ENCODE measurements at regions not wholly inside any gene's neighbourhood (a gene's known extent, or its start where the extent isn't known, plus 50 kb on each side); places are given as distances from the start of the nearest gene placed in this dataset.

- no peak for DNase-seq (ENCODE audit: low read depth in 3 of 3)
These were observed 997.2 kb downstream of the TUSC7 start for GRCh38 chr3:117706756-117707155.

DNA sequence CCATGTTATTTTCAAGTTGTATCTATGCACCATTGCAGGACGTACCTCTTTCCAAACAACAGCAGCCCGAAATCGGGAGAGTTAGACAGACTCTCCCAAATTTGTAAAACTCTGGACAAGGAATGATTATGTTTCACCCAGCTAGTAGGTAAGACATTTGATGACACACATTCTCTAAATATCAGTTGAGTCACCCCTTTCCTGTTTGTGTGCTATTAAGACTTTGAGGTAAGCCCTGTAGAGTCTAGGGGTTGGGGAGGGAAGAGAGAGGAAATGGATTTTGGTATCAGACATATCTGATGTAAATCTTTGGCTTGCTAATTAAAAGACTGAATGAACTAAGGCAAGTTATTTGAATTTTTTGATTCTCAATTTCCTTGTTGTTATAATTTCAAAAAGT, 999.0 kb downstream of the TUSC7 start:
- DNase-seq (ENCODE audit: low read depth in 3 of 3): no peak

DNA sequence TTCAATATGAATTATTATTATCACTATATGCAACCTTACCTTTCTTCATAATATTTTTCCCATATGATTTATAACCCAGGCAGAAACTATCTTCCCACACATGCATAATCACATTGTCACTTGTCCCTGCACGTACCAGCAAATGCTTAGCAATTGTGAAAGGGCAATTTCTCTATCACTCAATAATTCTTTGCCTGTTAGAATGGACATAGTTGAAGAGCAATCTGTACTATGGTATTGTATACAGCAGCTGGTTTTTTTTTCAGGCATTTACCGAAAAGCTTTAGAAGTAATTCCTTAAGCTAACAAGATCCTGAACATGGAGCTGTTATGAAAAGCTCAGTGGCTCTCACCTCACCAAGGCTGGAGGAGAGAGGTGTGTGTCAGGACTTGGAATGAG, 999.5 kb downstream of the TUSC7 start:
- no peak for DNase-seq (ENCODE audit: low read depth in 3 of 3)

- DNase-seq (ENCODE audit: low read depth in 3 of 3): no peak
These were observed 1000.9 kb downstream of the TUSC7 start for GRCh38 chr3:117710501-117710900.

GRCh38 chr3:117719316-117719926, 1009.8 kb downstream of the TUSC7 start:
- DNase-seq (ENCODE audit: low read depth in 3 of 3): no peak

DNA sequence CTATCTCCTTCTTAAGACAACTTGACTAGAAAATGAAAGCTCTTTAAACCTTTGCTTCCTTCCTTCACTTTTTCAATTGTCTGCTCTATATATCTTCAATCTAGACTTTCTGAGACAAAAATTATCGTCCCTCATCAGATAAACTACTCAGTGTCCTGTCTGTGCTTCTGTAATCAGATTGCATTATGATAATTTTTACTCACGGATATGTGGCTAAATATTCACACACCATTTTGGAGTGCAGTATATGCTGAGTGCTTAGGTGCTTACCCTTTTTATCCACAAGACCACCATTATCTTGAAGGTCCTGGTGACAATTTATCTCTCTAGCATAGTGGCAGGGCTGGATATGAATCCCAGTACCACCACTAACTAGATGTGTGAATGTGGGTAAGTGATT, 1012.3 kb downstream of the TUSC7 start:
- no peak for DNase-seq (ENCODE audit: low read depth in 3 of 3)

DNA sequence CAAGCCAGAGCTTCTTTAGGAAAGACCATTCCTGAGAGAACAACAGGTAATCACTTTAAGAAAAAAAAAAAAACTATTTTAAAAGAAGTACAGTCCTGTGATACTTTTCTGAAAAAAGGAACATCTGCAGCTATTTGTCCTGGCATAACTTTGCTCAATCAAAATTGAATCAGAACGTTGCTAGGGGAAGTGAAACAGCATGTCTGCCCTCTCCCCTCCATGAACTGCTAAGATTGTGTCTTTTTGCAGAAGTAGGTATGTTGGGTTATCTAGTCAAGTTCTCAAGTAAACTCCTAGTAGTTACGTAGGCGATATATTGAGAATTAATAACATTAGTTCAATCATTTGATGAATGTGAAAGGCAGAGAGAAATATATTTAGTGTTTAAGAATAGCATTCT, 1013.3 kb downstream of the TUSC7 start:
- DNase-seq (ENCODE audit: low read depth in 3 of 3): no peak

DNA sequence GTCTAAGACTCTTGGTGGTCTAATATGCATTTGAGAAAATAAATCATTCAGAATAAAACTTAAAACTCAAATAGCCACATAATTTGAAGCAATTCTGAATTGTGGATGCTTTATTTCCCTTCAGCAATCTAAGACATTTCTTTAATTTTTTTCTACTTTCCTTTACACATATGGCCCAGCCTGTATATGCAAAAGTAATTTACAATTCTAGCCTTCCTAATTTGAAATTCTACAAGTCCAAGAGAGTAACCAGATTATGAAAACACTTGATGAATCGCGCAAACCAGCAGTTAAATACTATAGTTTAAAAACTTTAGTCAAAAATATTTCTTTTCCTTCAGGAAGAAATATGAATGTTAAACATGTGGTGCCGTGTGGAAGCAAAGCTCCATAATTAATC, 1014.2 kb downstream of the TUSC7 start:
- DNase-seq (ENCODE audit: low read depth in 3 of 3): no peak

GRCh38 chr3:117725314-117725713, 1015.7 kb downstream of the TUSC7 start:
- no peak for DNase-seq (ENCODE audit: low read depth in 3 of 3)

DNA sequence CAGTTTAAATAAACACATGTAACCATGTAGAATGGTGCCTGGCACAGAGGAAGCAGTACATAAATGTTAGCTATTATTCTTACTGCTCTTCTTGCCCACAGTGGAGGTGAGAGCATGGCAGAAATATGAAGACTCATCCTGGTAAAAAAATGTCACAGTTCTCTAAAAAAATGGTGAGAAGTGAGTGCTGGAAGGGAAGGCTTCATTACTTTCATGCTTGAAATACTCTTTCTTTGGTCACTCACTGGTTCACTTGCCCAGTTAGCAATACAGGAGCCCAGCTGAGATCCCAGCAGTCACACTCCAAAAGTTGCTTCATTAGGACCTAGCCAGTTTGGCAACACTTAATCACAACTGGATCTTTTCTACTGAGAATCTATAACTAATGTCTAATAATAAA, 1017.2 kb downstream of the TUSC7 start:
- DNase-seq (ENCODE audit: low read depth in 3 of 3): no peak

- no peak for DNase-seq (ENCODE audit: low read depth in 3 of 3)
These were observed 1018.6 kb downstream of the TUSC7 start for GRCh38 chr3:117728226-117728625.

- DNase-seq (ENCODE audit: low read depth in 3 of 3): no peak
These were observed 1024.9 kb downstream of the TUSC7 start for GRCh38 chr3:117734496-117734895.

GRCh38 chr3:117735481-117736101, 1026.0 kb downstream of the TUSC7 start:
- DNase-seq (ENCODE audit: low read depth in 3 of 3): no peak

- no peak for DNase-seq (ENCODE audit: low read depth in 3 of 3)
These were observed 1027.3 kb downstream of the TUSC7 start for GRCh38 chr3:117736846-117737245.

DNA sequence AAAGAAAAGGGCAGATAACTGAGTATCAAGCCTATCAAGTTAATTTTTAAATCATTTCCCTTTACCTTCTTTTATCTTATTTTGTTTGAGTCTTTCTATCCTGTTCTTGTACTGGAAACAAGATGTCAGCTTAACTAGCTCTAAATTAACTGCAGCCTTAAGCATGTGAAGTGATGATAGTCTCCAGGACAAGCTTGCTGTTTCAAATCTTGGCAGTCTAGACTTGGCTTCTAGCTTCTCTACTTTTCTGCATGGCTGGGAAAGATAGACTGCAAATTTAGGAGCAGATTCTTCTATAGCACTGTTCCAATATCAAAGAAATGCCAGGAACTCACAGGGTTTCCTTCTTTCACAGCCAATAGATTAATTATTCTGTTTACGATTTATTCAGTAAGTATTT, 1034.4 kb downstream of the TUSC7 start:
- no peak for DNase-seq (ENCODE audit: low read depth in 3 of 3)

GRCh38 chr3:117744935-117745334, 1035.4 kb downstream of the TUSC7 start:
- no peak for DNase-seq (ENCODE audit: low read depth in 3 of 3)

DNA sequence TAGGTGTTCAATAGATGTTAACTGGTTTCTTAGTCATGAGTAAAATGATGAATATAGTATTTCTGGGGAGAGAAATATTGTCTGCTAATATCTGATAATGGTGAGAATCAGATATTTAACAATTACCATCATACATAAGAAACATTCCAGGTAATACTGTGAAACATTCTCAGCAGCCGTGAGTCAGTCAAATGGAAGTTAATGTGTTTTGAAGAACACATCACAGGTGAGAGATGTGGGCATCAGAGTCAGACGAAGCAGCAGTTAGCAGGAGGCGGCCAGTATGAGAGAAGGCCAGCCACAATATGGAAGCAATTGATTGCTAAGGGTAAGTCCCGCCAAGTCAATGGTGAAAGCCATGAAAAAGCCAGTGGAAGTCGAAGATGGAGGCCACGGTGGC, 1035.9 kb downstream of the TUSC7 start:
- DNase-seq (ENCODE audit: low read depth in 3 of 3): no peak

DNA sequence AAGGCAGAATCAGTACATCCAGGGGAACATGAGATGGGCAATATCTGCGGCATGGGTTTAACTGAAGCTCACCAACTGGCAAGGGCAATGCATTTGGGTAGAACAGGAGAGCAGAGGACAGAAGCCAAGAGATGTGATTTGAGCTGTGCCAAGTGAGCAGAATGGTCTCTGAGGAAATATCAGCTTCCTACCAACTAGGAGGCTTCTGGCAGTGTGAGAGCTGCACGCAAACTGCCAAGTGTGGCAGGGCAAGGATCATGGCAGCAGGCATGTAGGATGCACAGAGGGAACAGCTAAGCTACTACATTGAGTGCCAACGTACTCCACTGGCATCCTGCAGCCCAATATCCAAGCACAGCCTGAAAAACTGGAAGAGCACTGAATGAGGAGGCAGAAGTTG, 1036.5 kb downstream of the TUSC7 start:
- no peak for DNase-seq (ENCODE audit: low read depth in 3 of 3)

DNA sequence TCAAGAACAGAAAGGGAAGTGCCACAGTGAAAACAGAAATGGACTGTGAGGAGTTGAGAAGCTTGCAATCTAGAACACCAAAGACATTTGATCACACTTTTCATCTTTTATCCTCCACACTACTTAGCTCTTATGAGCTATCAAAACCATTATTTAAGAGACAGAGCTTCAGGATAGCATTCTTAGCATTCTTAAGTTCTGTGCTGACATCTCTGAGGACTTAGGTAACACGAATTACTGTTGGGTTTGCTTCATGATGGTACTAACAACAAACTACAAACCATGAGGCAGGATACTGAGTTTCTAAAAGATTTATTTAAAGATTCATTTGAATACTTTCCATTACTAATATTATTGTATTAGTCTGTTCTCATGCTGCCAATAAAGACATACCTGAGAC, 1038.6 kb downstream of the TUSC7 start:
- DNase-seq (ENCODE audit: low read depth in 3 of 3): no peak

DNA sequence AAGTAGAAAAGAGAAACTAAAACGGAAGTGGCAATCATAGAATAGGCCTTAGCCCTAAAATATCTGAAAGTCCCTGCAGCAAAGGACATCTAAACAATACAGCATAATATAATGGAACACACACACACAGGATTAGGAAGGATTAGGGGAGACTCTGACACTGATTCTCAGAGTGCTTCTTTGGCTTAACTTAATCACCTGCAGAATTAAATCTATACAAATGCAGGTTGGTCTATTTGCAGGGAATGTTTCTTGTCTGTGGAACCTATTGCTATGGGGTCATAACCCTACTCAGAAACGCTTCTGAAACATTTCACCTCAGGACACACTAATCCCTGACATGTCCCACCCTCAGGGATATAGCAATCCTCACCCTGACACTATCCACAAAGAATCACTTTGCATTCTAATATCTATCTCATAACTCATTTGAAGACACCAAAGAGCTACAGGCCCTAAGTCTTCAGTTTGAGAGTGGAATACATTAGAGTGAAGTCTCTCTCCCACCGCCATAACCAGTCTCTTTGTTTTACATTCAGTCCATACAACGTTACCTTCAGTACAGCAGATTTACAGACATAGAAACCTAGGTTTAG, 1041.2 kb downstream of the TUSC7 start:
- no peak for DNase-seq (ENCODE audit: low read depth in 3 of 3)

DNA sequence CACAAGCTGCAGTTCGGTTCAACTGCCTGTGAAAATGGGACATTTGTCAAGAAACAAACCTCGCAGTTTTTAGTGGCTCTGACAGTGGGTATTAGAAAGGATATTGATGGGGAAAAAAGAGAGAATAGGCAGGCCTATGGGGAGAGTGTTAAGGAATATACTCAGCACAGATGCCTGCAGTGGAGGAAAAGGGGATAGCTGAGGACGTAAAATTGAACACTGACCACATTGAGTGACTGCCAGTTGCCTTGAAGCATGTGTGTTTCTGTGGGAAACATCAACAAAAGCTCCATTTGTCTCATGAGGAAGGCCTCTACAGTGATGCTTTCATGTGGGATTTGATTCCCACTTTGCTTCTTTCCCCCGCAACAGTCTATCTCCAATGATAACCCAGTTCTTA, 1042.1 kb downstream of the TUSC7 start:
- no peak for DNase-seq (ENCODE audit: low read depth in 3 of 3)

DNA sequence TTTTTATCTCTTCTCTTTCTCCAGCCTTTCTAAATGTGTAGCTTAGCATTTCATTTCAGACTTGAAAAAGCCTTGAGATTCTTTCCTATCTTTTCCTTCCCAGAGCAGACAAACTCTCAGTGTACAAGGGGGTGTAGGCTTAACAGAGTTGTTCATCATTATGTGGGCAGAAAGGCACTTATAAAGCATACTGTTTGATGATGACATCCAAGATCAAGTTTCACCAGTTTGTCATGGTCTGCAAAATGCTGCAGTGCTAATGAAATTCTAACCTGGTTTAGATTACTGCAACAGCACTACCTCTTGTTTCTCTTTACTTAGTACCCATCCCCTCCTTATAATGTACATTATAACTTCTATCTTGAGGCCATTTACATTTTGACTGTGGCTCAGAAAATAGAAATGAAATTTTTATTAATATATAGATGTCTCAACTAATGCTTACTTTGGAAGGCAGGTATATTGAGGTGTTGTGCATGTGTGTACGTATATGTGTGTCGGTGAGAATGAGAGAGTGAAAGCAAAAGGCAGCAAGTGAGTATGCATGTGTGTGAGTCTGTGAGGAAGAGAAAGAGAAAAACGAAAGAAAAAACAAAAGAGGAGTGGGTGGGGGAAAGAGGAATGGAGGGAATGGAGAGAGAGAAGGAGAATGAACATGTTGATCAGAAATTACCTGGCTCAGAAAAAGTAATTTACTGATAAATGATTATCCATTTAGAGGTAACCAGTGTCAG, 1043.6 kb downstream of the TUSC7 start:
- DNase-seq (ENCODE audit: low read depth in 3 of 3): no peak

- DNase-seq (ENCODE audit: low read depth in 3 of 3): no peak
These were observed 1044.5 kb downstream of the TUSC7 start for GRCh38 chr3:117754058-117754457.
